Adrenal gland (tissue), 5 donors: ENCODE measurements at regions not wholly inside any gene's neighbourhood (a gene's known extent, or its start where the extent isn't known, plus 50 kb on each side); places are given as distances from the start of the nearest gene placed in this dataset.
"Not testable (repeated sequence)": the region's sequence is repeated elsewhere in the genome, so short reads cannot be mapped to it uniquely, and the experiment has no call there.

Experiments used
- POLR2A ChIP-seq, 2 donors: fragments of 450-650 bp; IDR thresholded peaks; one replicate each; pipeline ENCODE4 v1.6.1; 2017; ENCODE audit warnings: antibody characterized with exemption in 2 of 2, mild to moderate bottlenecking in 2 of 2, moderate library complexity in 1 of 2
- TF ChIP-seq, protein P1 (sequence below), 6 experiments: fragments of 450-650 bp in 4 of 6; fragments of 200-600 bp in 2 of 6; sonication (generic) in 1 of 6; IDR thresholded peaks; 1 replicate in 5 of 6; 2 replicates in 1 of 6; pipeline versions ENCODE4 v1.5.1 to v1.8.0; 2016 to 2021; ENCODE audit warnings: antibody characterized with exemption in 6 of 6, mild to moderate bottlenecking in 2 of 6, moderate library complexity in 1 of 6
- donor health status: DM: no; HTN: no; CAD: no.

GRCh38 chr3:20967485-20967884 lies 781.5 kb upstream of the SGO1 start:
- TF ChIP-seq, protein P1, sequence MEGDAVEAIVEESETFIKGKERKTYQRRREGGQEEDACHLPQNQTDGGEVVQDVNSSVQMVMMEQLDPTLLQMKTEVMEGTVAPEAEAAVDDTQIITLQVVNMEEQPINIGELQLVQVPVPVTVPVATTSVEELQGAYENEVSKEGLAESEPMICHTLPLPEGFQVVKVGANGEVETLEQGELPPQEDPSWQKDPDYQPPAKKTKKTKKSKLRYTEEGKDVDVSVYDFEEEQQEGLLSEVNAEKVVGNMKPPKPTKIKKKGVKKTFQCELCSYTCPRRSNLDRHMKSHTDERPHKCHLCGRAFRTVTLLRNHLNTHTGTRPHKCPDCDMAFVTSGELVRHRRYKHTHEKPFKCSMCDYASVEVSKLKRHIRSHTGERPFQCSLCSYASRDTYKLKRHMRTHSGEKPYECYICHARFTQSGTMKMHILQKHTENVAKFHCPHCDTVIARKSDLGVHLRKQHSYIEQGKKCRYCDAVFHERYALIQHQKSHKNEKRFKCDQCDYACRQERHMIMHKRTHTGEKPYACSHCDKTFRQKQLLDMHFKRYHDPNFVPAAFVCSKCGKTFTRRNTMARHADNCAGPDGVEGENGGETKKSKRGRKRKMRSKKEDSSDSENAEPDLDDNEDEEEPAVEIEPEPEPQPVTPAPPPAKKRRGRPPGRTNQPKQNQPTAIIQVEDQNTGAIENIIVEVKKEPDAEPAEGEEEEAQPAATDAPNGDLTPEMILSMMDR (IDR thresholded peaks at IDR 0.05), result not testable (repeated sequence)
- TF ChIP-seq POLR2A (IDR thresholded peaks at IDR 0.05), result not testable (repeated sequence)
